Fibroblast of lung (primary cell): ENCODE measurements at regions not wholly inside any gene's neighbourhood (a gene's known extent, or its start where the extent isn't known, plus 50 kb on each side); places are given as distances from the start of the nearest gene placed in this dataset.

Experiments used
- DNase-seq, 2 donors: peaks; one replicate each; pipeline versions ENCODE4 v3.0.0 to v3.0.0-alpha.2; 2010; ENCODE audit warnings: low read depth in 2 of 2
- H2AFZ ChIP-seq: 2 replicates; pipeline ENCODE4 v1.5.1; 2012; ENCODE audit warnings: low read length, control low read depth, inconsistent platforms
- H3K27ac ChIP-seq: 2 replicates; pipeline ENCODE4 v1.5.1; 2011; ENCODE audit warnings: low read length, control low read depth; ENCODE audit not compliant: insufficient read depth
- H3K27me3 ChIP-seq: 2 replicates; pipeline ENCODE4 v1.5.1; 2011; ENCODE audit warnings: mild to moderate bottlenecking, low read length; ENCODE audit not compliant: control insufficient read depth, insufficient read depth
- H3K36me3 ChIP-seq: 2 replicates; pipeline ENCODE4 v1.5.1; 2011; ENCODE audit warnings: low read length; ENCODE audit not compliant: control insufficient read depth, insufficient read depth
- H3K4me1 ChIP-seq: 2 replicates; pipeline ENCODE4 v1.5.1; 2011; ENCODE audit warnings: low read length; ENCODE audit not compliant: control insufficient read depth, insufficient read depth; ENCODE audit errors: extremely low read depth
- H3K4me2 ChIP-seq: 2 replicates; pipeline ENCODE4 v1.5.1; 2011; ENCODE audit warnings: low read length, control low read depth; ENCODE audit not compliant: insufficient read depth; ENCODE audit errors: extremely low read depth
- H3K4me3 ChIP-seq, 4 experiments: fragments of 200-600 bp in 1 of 4; sonication (generic) in 1 of 4; replicated peaks in 1 of 4; 2 replicates each; pipeline ENCODE4 v1.5.1; 2011 to 2016; ENCODE audit warnings: low read length in 4 of 4, low read depth in 3 of 4, mild to moderate bottlenecking in 3 of 4, control low read depth in 2 of 4, inconsistent platforms in 1 of 4, mixed read lengths in 1 of 4; ENCODE audit not compliant: insufficient read depth in 1 of 4; ENCODE audit errors: control extremely low read depth in 1 of 4
- H3K79me2 ChIP-seq: 2 replicates; pipeline ENCODE4 v1.5.1; 2012; ENCODE audit warnings: mild to moderate bottlenecking, low read length, inconsistent platforms; ENCODE audit not compliant: control insufficient read depth, insufficient read depth
- H3K9ac ChIP-seq: 2 replicates; pipeline ENCODE4 v1.5.1; 2011; ENCODE audit warnings: mild to moderate bottlenecking, low read length, control low read depth; ENCODE audit not compliant: insufficient read depth
- H3K9me3 ChIP-seq: 2 replicates; pipeline ENCODE4 v1.5.1; 2012; ENCODE audit warnings: low read depth, low read length; ENCODE audit not compliant: control insufficient read depth, insufficient read depth
- H4K20me1 ChIP-seq: 2 replicates; pipeline ENCODE4 v1.5.1; 2011; ENCODE audit warnings: low read length; ENCODE audit not compliant: control insufficient read depth, insufficient read depth; ENCODE audit errors: extremely low read depth
- EZH2 ChIP-seq: IDR thresholded peaks from 2 replicates; pipeline ENCODE4 v1.5.1; 2012; ENCODE audit warnings: low read length, control low read depth, mild to moderate bottlenecking; ENCODE audit errors: missing control alignments
- TF ChIP-seq, protein P1 (sequence below), 2 donors: IDR thresholded peaks in 1 of 2; conservative IDR thresholded peaks in 1 of 2; 1 replicate in 1 of 2; 2 replicates in 1 of 2; pipeline ENCODE4 v1.5.1; 2011 to 2012; ENCODE audit warnings: low read length in 2 of 2, control low read depth in 1 of 2, inconsistent platforms in 1 of 2, low read depth in 1 of 2, mild to moderate bottlenecking in 1 of 2

DNA sequence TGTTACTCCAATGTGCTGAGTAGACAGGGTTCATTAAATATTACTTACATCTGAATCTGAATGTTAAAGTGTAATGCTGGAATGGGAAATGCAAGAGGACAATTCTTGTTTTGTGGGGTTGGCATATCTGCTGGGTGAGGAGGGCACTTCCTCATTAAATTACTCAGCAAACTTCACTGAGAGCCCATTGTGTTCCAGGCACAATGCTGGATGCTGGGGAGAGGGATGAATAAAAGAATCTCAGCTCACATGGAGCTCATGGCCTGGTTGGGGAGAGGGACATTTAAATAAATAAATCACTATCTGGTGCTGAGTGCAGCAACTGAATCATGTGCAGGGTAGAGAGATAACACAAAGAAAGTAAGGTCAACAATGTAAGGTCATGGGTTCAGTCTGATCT lies 199.2 kb upstream of the CFAP20DC start:
- H3K36me3 ChIP-seq: no peaks in the 10 kb centered on the region
- DNase-seq: no peak
- H2AFZ ChIP-seq: no peak overlapping the region
- no peak overlapping the region for H3K27ac ChIP-seq
- H3K9me3 ChIP-seq: no peaks in the 10 kb centered on the region
- no peak overlapping the region for H3K9ac ChIP-seq
- no peaks in the 10 kb centered on the region for H3K4me1 ChIP-seq
- no peak for TF ChIP-seq EZH2
- TF ChIP-seq, protein P1, sequence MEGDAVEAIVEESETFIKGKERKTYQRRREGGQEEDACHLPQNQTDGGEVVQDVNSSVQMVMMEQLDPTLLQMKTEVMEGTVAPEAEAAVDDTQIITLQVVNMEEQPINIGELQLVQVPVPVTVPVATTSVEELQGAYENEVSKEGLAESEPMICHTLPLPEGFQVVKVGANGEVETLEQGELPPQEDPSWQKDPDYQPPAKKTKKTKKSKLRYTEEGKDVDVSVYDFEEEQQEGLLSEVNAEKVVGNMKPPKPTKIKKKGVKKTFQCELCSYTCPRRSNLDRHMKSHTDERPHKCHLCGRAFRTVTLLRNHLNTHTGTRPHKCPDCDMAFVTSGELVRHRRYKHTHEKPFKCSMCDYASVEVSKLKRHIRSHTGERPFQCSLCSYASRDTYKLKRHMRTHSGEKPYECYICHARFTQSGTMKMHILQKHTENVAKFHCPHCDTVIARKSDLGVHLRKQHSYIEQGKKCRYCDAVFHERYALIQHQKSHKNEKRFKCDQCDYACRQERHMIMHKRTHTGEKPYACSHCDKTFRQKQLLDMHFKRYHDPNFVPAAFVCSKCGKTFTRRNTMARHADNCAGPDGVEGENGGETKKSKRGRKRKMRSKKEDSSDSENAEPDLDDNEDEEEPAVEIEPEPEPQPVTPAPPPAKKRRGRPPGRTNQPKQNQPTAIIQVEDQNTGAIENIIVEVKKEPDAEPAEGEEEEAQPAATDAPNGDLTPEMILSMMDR (conservative IDR thresholded peaks at IDR 0.05 in 1 of 2, IDR thresholded peaks at IDR 0.05 in 1 of 2; ENCODE audit: low read depth in 1 of 2, low read length in 2 of 2): no peak
- H3K27me3 ChIP-seq: no peaks in the 10 kb centered on the region
- H4K20me1 ChIP-seq: no peaks in the 10 kb centered on the region
- H3K4me2 ChIP-seq: no peak overlapping the region
- no peak overlapping the region for H3K4me3 ChIP-seq
- no peaks in the 10 kb centered on the region for H3K79me2 ChIP-seq

DNA sequence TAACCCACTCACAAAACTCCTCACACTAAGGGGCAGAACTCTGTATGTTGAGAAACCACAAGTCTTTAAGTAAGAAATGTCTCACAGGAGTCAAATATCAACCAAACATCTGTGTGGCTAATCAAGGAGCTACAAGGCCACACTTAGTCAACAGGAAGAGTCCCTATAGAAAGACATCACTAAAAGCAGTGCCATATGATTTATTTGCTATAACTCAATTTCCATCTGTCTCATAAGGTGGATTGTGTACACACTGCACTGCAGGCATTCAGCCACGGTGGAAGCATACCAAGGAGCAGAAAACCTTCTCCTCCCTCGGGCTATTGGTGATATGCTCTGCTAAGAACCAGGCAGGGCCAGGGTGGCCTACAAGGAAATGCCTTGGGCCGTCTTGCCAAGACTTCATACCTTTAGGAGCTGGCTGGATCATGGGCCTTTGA lies 197.6 kb upstream of the CFAP20DC start:
- no peak overlapping the region for H3K4me3 ChIP-seq
- no peaks in the 10 kb centered on the region for H3K36me3 ChIP-seq
- H3K79me2 ChIP-seq: no peaks in the 10 kb centered on the region
- H2AFZ ChIP-seq: no peak overlapping the region
- no peaks in the 10 kb centered on the region for H3K27me3 ChIP-seq
- no peaks in the 10 kb centered on the region for H4K20me1 ChIP-seq
- no peak overlapping the region for H3K27ac ChIP-seq
- H3K4me2 ChIP-seq: no peak overlapping the region
- TF ChIP-seq EZH2: no peak
- TF ChIP-seq, protein P1 (conservative IDR thresholded peaks at IDR 0.05 in 1 of 2, IDR thresholded peaks at IDR 0.05 in 1 of 2; ENCODE audit: low read depth in 1 of 2, low read length in 2 of 2): no peak
- H3K4me1 ChIP-seq: no peaks in the 10 kb centered on the region
- no peak overlapping the region for H3K9ac ChIP-seq
- DNase-seq: peak in 1 of 2 donors; percentile 23
- H3K9me3 ChIP-seq: no peaks in the 10 kb centered on the region

DNA sequence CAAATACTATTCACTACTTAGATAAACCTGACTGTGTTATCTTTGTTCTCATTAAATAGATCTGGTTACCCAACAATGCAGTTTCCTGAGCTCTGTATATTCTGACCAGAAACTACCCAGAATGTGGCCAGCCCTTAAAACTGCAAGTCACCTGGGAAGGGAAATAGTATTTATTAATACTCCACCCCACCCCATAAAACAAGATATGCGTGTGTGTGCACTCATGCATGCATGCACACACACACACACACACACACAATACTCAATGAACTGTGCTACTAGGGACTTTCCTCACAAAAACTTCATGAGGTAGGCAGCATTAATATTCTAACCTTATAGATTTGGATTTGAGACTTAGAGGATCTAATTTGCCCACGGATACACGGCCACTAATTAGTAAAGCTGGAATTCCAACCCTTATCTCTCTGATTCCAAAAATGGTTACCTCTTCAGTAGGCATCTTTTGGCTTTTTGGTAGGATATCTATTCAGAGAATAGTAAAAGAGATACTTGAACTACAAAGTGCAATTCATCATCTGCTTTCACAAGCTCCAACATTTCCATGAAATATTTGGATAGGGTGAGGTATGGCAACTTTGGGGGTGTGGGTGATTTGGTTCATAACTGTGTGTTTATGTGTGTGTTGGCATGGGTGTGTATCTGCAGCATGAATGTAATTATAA lies 197.0 kb upstream of the CFAP20DC start:
- TF ChIP-seq EZH2: no peak
- TF ChIP-seq, protein P1 (conservative IDR thresholded peaks at IDR 0.05 in 1 of 2, IDR thresholded peaks at IDR 0.05 in 1 of 2; ENCODE audit: low read depth in 1 of 2, low read length in 2 of 2): no peak
- H3K4me3 ChIP-seq: no peak overlapping the region
- no peaks in the 10 kb centered on the region for H3K9me3 ChIP-seq
- no peaks in the 10 kb centered on the region for H3K4me1 ChIP-seq
- no peak overlapping the region for H3K4me2 ChIP-seq
- no peak overlapping the region for H3K27ac ChIP-seq
- no peak overlapping the region for H2AFZ ChIP-seq
- H3K36me3 ChIP-seq: no peaks in the 10 kb centered on the region
- DNase-seq: peak in 1 of 2 donors; percentile 42
- no peaks in the 10 kb centered on the region for H3K79me2 ChIP-seq
- no peaks in the 10 kb centered on the region for H4K20me1 ChIP-seq
- H3K27me3 ChIP-seq: no peaks in the 10 kb centered on the region
- H3K9ac ChIP-seq: no peak overlapping the region
